CD4-positive, alpha-beta T cell treated with Interleukin-12 subunit alpha and Interleukin-12 subunit beta, for 1 hour (primary cell): ENCODE measurements at regions not wholly inside any gene's neighbourhood (a gene's known extent, or its start where the extent isn't known, plus 50 kb on each side); places are given as distances from the start of the nearest gene placed in this dataset.
"Not testable (repeated sequence)": the region's sequence is repeated elsewhere in the genome, so short reads cannot be mapped to it uniquely, and the experiment has no call there.

ENCODE experiments used
- DNase-seq: peaks from one replicate; pipeline ENCODE4 v3.0.0-alpha.2; 2020

- no peak for DNase-seq
These were observed 107.4 kb upstream of the NDUFV2 start for GRCh38 chr18:8995096-8995495.

- no peak for DNase-seq
These were observed 105.6 kb upstream of the NDUFV2 start for GRCh38 chr18:8996771-8997432.

GRCh38 chr18:8997634-8998033 lies 104.9 kb upstream of the NDUFV2 start:
- DNase-seq, result no peak

- no peak for DNase-seq
These were observed 103.8 kb upstream of the NDUFV2 start for GRCh38 chr18:8998481-8999217.

GRCh38 chr18:8999872-9000271 lies 102.6 kb upstream of the NDUFV2 start:
- DNase-seq, result no peak

- no peak for DNase-seq
These were observed 101.8 kb upstream of the NDUFV2 start for GRCh38 chr18:9000733-9001132.

GRCh38 chr18:9001209-9001608 lies 101.3 kb upstream of the NDUFV2 start:
- no peak for DNase-seq

- DNase-seq, result no peak
These were observed 98.9 kb upstream of the NDUFV2 start for GRCh38 chr18:9003406-9004100.

GRCh38 chr18:9004308-9004707 lies 98.2 kb upstream of the NDUFV2 start:
- DNase-seq, result not testable (repeated sequence)

- not testable (repeated sequence) for DNase-seq
These were observed 94.8 kb upstream of the NDUFV2 start for GRCh38 chr18:9007700-9008099.

GRCh38 chr18:9008200-9008708 lies 94.2 kb upstream of the NDUFV2 start:
- no peak for DNase-seq

GRCh38 chr18:9008709-9009635 lies 93.5 kb upstream of the NDUFV2 start:
- DNase-seq, result no peak

- no peak for DNase-seq
These were observed 92.6 kb upstream of the NDUFV2 start for GRCh38 chr18:9009703-9010488.

- no peak for DNase-seq
These were observed 91.1 kb upstream of the NDUFV2 start for GRCh38 chr18:9011431-9011830.

- DNase-seq, result no peak
These were observed 88.5 kb upstream of the NDUFV2 start for GRCh38 chr18:9013926-9014373.

GRCh38 chr18:9015689-9016088 lies 86.8 kb upstream of the NDUFV2 start:
- no peak for DNase-seq

GRCh38 chr18:9016633-9017166 lies 85.8 kb upstream of the NDUFV2 start:
- DNase-seq, result no peak

- peak; percentile 8 for DNase-seq
These were observed 85.2 kb upstream of the NDUFV2 start for GRCh38 chr18:9017167-9017904.

GRCh38 chr18:9017905-9018227 lies 84.6 kb upstream of the NDUFV2 start:
- no peak for DNase-seq

- no peak for DNase-seq
These were observed 83.4 kb upstream of the NDUFV2 start for GRCh38 chr18:9019135-9019534.

- DNase-seq, result no peak
These were observed 82.3 kb upstream of the NDUFV2 start for GRCh38 chr18:9020221-9020620.
